PFSK-1 (cell line): ENCODE measurements at regions not wholly inside any gene's neighbourhood (a gene's known extent, or its start where the extent isn't known, plus 50 kb on each side); places are given as distances from the start of the nearest gene placed in this dataset.

Experiments
- FOXP2 ChIP-seq: optimal IDR thresholded peaks from 2 replicates; pipeline ENCODE3; 2011; ENCODE audit warnings: borderline replicate concordance, control low read depth, inconsistent platforms; ENCODE audit not compliant: insufficient read depth; ENCODE audit errors: extremely low read length, extremely low read depth
- POLR2AphosphoS5 ChIP-seq: IDR thresholded peaks from 2 replicates; pipeline ENCODE4 v1.6.1; 2012; ENCODE audit warnings: low read depth, mild to moderate bottlenecking, control low read depth, low read length, moderate library complexity
- REST ChIP-seq, 2 experiments: IDR thresholded peaks; 2 replicates each; pipeline versions ENCODE4 v1.6.1 to v1.8.0; 2011 to 2012; ENCODE audit warnings: low read depth in 2 of 2, low read length in 2 of 2, control low read depth in 1 of 2, inconsistent platforms in 1 of 2, mild to moderate bottlenecking in 1 of 2, moderate library complexity in 1 of 2; ENCODE audit not compliant: insufficient read depth in 1 of 2
- SIN3A ChIP-seq: IDR thresholded peaks from 2 replicates; pipeline ENCODE4 v1.6.1; 2012; ENCODE audit warnings: mild to moderate bottlenecking, low read length, moderate library complexity, borderline replicate concordance; ENCODE audit not compliant: insufficient read depth
- TAF1 ChIP-seq: IDR thresholded peaks from 2 replicates; pipeline ENCODE4 v1.6.1; 2012; ENCODE audit warnings: low read length, control low read depth, borderline replicate concordance; ENCODE audit not compliant: insufficient read depth

GRCh38 chr13:86066611-86067365 lies 267.6 kb upstream of the SLITRK6 start:
- no peak for TF ChIP-seq SIN3A

GRCh38 chr13:86052141-86052540 lies 252.9 kb upstream of the SLITRK6 start:
- TF ChIP-seq POLR2AphosphoS5 (no peak), FOXP2 (no peak), SIN3A (no peak), TAF1 (no peak), REST (IDR thresholded peaks at IDR 0.05; ENCODE audit: insufficient read depth in 1 of 2, low read depth in 2 of 2, low read length in 2 of 2) (no peak)

- TF ChIP-seq TAF1, result no peak
- no peak for TF ChIP-seq SIN3A
- no peak for TF ChIP-seq POLR2AphosphoS5
- TF ChIP-seq FOXP2, result no peak
- TF ChIP-seq REST (IDR thresholded peaks at IDR 0.05; ENCODE audit: insufficient read depth in 1 of 2, low read depth in 2 of 2, low read length in 2 of 2), result no peak
These were observed 252.2 kb upstream of the SLITRK6 start for GRCh38 chr13:86051134-86052103.

GRCh38 chr13:86038490-86038889 lies 239.3 kb upstream of the SLITRK6 start:
- TF ChIP-seq POLR2AphosphoS5 (no peak), REST (IDR thresholded peaks at IDR 0.05; ENCODE audit: insufficient read depth in 1 of 2, low read depth in 2 of 2, low read length in 2 of 2) (no peak), SIN3A (no peak), TAF1 (no peak), FOXP2 (no peak)

- no peak for TF ChIP-seq REST (IDR thresholded peaks at IDR 0.05; ENCODE audit: insufficient read depth in 1 of 2, low read depth in 2 of 2, low read length in 2 of 2)
- TF ChIP-seq POLR2AphosphoS5, result no peak
- TF ChIP-seq SIN3A, result no peak
- TF ChIP-seq TAF1, result no peak
These were observed 221.3 kb upstream of the SLITRK6 start for GRCh38 chr13:86020351-86021002.
